ENCODE measurements at regions not wholly inside any gene's neighbourhood (a gene's known extent, or its start where the extent isn't known, plus 50 kb on each side); places are given as distances from the start of the nearest gene placed in this dataset.

GRCh38 chr2:58484629-58485028, 243.5 kb upstream of the FANCL start:
- no peak overlapping the region for H3K4me3 ChIP-seq (ENCODE audit: low read length)
- TF ChIP-seq, protein P1, sequence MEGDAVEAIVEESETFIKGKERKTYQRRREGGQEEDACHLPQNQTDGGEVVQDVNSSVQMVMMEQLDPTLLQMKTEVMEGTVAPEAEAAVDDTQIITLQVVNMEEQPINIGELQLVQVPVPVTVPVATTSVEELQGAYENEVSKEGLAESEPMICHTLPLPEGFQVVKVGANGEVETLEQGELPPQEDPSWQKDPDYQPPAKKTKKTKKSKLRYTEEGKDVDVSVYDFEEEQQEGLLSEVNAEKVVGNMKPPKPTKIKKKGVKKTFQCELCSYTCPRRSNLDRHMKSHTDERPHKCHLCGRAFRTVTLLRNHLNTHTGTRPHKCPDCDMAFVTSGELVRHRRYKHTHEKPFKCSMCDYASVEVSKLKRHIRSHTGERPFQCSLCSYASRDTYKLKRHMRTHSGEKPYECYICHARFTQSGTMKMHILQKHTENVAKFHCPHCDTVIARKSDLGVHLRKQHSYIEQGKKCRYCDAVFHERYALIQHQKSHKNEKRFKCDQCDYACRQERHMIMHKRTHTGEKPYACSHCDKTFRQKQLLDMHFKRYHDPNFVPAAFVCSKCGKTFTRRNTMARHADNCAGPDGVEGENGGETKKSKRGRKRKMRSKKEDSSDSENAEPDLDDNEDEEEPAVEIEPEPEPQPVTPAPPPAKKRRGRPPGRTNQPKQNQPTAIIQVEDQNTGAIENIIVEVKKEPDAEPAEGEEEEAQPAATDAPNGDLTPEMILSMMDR (conservative IDR thresholded peaks at IDR 0.05; ENCODE audit: low read depth, low read length), result no peak
- no peak for DNase-seq (ENCODE audit: low read depth)

GRCh38 chr2:58484221-58484620, 243.1 kb upstream of the FANCL start:
- H3K4me3 ChIP-seq (ENCODE audit: low read length), result no peak overlapping the region
- no peak for DNase-seq (ENCODE audit: low read depth)
- TF ChIP-seq, protein P1 (conservative IDR thresholded peaks at IDR 0.05; ENCODE audit: low read depth, low read length), result no peak

DNA sequence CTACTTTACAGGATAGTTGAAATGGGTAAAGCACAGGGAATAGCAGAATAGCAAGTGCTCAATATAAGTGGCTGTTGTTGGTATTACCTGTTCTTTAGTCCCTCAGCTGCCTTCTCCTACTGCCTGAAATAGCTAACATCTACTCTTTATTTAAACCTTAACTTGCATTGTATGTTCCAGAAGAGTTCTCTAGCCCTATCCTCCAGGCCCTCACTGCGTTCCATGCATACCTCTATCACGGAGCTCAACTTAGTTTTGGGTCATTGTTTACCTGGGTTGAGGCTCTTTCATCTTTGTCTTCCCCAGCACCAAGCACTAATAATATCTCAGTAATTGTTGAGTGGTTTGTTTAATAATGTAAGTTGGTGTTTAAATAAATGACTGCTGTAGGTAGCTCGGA, 242.2 kb upstream of the FANCL start:
- DNase-seq (ENCODE audit: low read depth), result no peak
- TF ChIP-seq, protein P1 (conservative IDR thresholded peaks at IDR 0.05; ENCODE audit: low read depth, low read length), result no peak
- H3K4me3 ChIP-seq (ENCODE audit: low read length), result no peak overlapping the region

DNA sequence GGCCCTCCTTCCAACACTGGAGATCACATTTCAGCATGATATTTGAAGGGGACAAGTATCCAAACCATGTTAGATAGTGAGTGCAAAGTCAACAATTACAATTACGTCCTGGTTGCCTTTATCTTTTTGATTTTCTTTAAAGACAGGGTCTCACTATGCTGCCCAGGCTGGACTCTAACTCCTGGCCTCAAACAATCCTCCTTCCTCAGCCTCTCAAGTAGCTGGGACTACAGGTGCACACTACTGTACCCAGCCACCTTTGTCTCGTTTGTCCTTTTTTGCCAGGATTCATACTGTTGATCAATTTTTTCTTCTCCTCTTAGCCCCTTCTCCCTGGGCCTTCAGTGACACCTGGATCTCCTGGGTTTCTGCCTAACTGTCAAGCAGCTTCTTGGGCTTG, 240.5 kb upstream of the FANCL start:
- H3K4me3 ChIP-seq (ENCODE audit: low read length), result no peak overlapping the region
- DNase-seq (ENCODE audit: low read depth), result no peak
- TF ChIP-seq, protein P1 (conservative IDR thresholded peaks at IDR 0.05; ENCODE audit: low read depth, low read length), result no peak

DNA sequence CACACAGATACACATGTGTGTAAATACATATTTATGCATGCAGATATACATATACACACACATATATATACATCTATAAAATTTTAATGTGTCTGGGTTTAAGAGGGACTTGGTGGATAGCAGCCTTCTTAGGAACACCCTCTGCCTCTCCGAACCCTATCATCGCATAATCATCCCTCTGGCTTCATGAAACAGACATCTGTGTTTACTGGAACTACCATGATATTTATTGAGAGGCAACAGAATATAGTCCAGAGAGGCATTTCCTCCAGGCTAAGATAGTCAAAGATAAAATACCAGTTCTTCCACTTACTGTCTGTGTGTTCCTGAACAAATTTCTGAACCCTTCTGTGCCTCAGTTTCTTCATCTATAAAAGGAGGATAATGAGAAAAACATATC, 239.0 kb upstream of the FANCL start:
- H3K4me3 ChIP-seq (ENCODE audit: low read length), result no peak overlapping the region
- TF ChIP-seq, protein P1 (conservative IDR thresholded peaks at IDR 0.05; ENCODE audit: low read depth, low read length), result no peak
- DNase-seq (ENCODE audit: low read depth), result no peak

- no peak overlapping the region for H3K4me3 ChIP-seq (ENCODE audit: low read length)
- TF ChIP-seq, protein P1 (conservative IDR thresholded peaks at IDR 0.05; ENCODE audit: low read depth, low read length), result no peak
- no peak for DNase-seq (ENCODE audit: low read depth)
Measured at GRCh38 chr2:58479535-58480140, 238.5 kb upstream of the FANCL start.

GRCh38 chr2:58476556-58476955, 235.4 kb upstream of the FANCL start:
- DNase-seq (ENCODE audit: low read depth), result no peak
- H3K4me3 ChIP-seq (ENCODE audit: low read length), result no peak overlapping the region
- TF ChIP-seq, protein P1 (conservative IDR thresholded peaks at IDR 0.05; ENCODE audit: low read depth, low read length), result no peak

Data from retinal pigment epithelial cell (primary cell).